Neural cell (in vitro differentiated cells): ENCODE measurements at regions not wholly inside any gene's neighbourhood (a gene's known extent, or its start where the extent isn't known, plus 50 kb on each side); places are given as distances from the start of the nearest gene placed in this dataset.

Source experiments
- H2AFZ ChIP-seq: fragments of 200-600, 300-800 bp; sonication (generic), shearing (Covaris generic); 2 replicates; pipeline ENCODE4 v1.6.0; 2014; ENCODE audit warnings: low read depth, mild to moderate bottlenecking, antibody characterized with exemption, low read length, moderate library complexity
- H3F3A ChIP-seq: fragments of 200-600 bp; shearing (Covaris generic); 2 replicates; pipeline ENCODE4 v1.6.1; 2016; ENCODE audit warnings: mild to moderate bottlenecking, moderate library complexity, mixed read lengths, antibody characterized with exemption, low read length; ENCODE audit not compliant: insufficient read depth, poor library complexity, severe bottlenecking
- H3K27ac ChIP-seq: fragments of 200-600, 300-800 bp; sonication (generic), shearing (Covaris generic); 2 replicates; pipeline ENCODE4 v1.5.1; 2014; ENCODE audit warnings: mild to moderate bottlenecking, low read length, moderate library complexity
- H3K27me3 ChIP-seq: fragments of 300-800, 200-600 bp; sonication (generic), shearing (Covaris generic); 2 replicates; pipeline ENCODE4 v1.6.0; 2014; ENCODE audit warnings: mild to moderate bottlenecking, low read depth, low read length, moderate library complexity; ENCODE audit not compliant: insufficient read depth
- H3K36me3 ChIP-seq: fragments of 300-800, 200-600 bp; sonication (generic), shearing (Covaris generic); 2 replicates; pipeline ENCODE4 v1.5.1; 2014; ENCODE audit warnings: mild to moderate bottlenecking, antibody characterized with exemption, low read length, moderate library complexity; ENCODE audit not compliant: insufficient read depth
- H3K4me2 ChIP-seq: fragments of 300-800, 200-600 bp; sonication (generic), shearing (Covaris generic); 2 replicates; pipeline ENCODE4 v1.6.0; 2014; ENCODE audit warnings: mild to moderate bottlenecking, low read length
- H3K4me3 ChIP-seq: fragments of 300-800, 200-600 bp; sonication (generic), shearing (Covaris generic); 2 replicates; pipeline ENCODE4 v1.5.1; 2014; ENCODE audit warnings: mild to moderate bottlenecking, low read length, moderate library complexity
- H3K79me2 ChIP-seq: fragments of 200-600 bp; shearing (Covaris generic); replicated peaks from 2 replicates; pipeline ENCODE4 v1.6.0; 2014; ENCODE audit warnings: mild to moderate bottlenecking, low read length, moderate library complexity; ENCODE audit not compliant: insufficient read depth
- H3K9ac ChIP-seq: fragments of 300-800, 200-600 bp; sonication (generic), shearing (Covaris generic); 2 replicates; pipeline ENCODE4 v1.6.1; 2016; ENCODE audit warnings: mild to moderate bottlenecking, low read length, mixed read lengths
- H3K9me2 ChIP-seq: fragments of 200-600 bp; shearing (Covaris generic); 2 replicates; pipeline ENCODE4 v1.6.1; 2016; ENCODE audit warnings: mild to moderate bottlenecking, low read length, mixed read lengths; ENCODE audit not compliant: insufficient read depth
- H3K9me3 ChIP-seq: fragments of 200-600, 300-800 bp; sonication (generic), shearing (Covaris generic); 2 replicates; pipeline ENCODE4 v1.6.1; 2016; ENCODE audit warnings: mild to moderate bottlenecking, mixed run types, low read length, moderate library complexity, mixed read lengths
- H4K20me1 ChIP-seq: fragments of 200-600 bp; shearing (Covaris generic); 2 replicates; pipeline ENCODE4 v1.6.1; 2016; ENCODE audit warnings: mild to moderate bottlenecking, mixed run types; ENCODE audit not compliant: insufficient read depth
- EP300 ChIP-seq: fragments of 450-650 bp; conservative IDR thresholded peaks from 2 replicates; pipeline ENCODE4 v1.6.1; 2014; ENCODE audit warnings: antibody characterized with exemption, mild to moderate bottlenecking, moderate library complexity; ENCODE audit not compliant: poor library complexity, severe bottlenecking
- MXI1 ChIP-seq: fragments of 450-650 bp; conservative IDR thresholded peaks from 2 replicates; pipeline ENCODE4 v1.6.1; 2014; ENCODE audit warnings: antibody characterized with exemption, mild to moderate bottlenecking; ENCODE audit not compliant: poor library complexity, severe bottlenecking
- RAD21 ChIP-seq: fragments of 450-650 bp; conservative IDR thresholded peaks from 2 replicates; pipeline ENCODE4 v1.6.1; 2014; ENCODE audit warnings: antibody characterized with exemption, mild to moderate bottlenecking, moderate library complexity
- TAF1 ChIP-seq: IDR thresholded peaks from 2 replicates; pipeline ENCODE4 v1.6.1; 2012; ENCODE audit warnings: low read depth
- TF ChIP-seq, protein P1 (sequence below): fragments of 450-650 bp; IDR thresholded peaks from 2 replicates; pipeline ENCODE4 v1.5.1; 2014; ENCODE audit warnings: antibody characterized with exemption, mild to moderate bottlenecking, moderate library complexity; ENCODE audit not compliant: poor library complexity, severe bottlenecking
- TF ChIP-seq, protein P2 (sequence below): IDR thresholded peaks from 2 replicates; pipeline ENCODE4 v1.6.1; 2012; ENCODE audit warnings: borderline replicate concordance

DNA sequence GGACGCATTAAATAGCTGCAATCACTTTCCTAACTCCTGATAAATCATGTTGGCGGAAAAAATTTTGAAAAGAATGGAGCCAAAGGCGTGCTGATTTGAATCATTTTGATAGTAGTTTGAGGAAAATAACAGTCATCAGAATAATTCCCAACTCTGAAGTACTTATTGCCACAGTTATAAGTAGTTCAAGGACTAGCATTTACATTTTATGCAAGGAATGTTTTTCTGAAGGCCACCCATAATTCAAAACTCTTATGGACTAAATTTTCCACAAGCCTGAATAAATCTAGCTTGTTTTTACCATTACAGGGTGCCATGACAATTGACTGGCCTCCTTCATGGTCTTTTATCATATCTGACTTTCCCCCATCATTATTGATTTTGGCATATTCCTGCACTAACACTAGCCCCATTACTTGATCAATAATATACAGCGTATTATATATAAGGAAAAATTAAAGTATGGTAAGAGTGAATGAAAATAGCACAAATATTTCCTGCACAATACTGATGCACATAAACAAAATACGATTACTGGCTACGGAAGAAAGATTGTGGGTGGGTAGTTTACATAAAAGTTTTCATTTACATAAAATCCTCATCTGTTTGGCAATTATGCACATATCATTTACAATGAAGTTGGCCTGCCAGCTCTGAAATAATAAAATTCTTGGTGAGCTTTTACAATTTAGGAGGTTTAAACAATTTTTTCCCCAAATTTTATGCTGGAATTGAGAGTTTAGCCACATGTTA lies 334.6 kb downstream of the ARL6IP6 start:
- Histone ChIP-seq H3K4me3 (no peak overlapping the region), H4K20me1 (no peaks in the 10 kb centered on the region), H3K79me2 (no peaks in the 10 kb centered on the region), H3K9me2 (no peaks in the 10 kb centered on the region), H3K27ac (no peak overlapping the region), H3K9ac (no peak overlapping the region), H3K36me3 (no peaks in the 10 kb centered on the region), H3K4me2 (no peak overlapping the region), H3K9me3 (no peaks in the 10 kb centered on the region), H3K27me3 (no peaks in the 10 kb centered on the region), H3F3A (no peaks in the 10 kb centered on the region), H2AFZ (no peak overlapping the region)
- TF ChIP-seq, protein P1, sequence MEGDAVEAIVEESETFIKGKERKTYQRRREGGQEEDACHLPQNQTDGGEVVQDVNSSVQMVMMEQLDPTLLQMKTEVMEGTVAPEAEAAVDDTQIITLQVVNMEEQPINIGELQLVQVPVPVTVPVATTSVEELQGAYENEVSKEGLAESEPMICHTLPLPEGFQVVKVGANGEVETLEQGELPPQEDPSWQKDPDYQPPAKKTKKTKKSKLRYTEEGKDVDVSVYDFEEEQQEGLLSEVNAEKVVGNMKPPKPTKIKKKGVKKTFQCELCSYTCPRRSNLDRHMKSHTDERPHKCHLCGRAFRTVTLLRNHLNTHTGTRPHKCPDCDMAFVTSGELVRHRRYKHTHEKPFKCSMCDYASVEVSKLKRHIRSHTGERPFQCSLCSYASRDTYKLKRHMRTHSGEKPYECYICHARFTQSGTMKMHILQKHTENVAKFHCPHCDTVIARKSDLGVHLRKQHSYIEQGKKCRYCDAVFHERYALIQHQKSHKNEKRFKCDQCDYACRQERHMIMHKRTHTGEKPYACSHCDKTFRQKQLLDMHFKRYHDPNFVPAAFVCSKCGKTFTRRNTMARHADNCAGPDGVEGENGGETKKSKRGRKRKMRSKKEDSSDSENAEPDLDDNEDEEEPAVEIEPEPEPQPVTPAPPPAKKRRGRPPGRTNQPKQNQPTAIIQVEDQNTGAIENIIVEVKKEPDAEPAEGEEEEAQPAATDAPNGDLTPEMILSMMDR: no peak
- TF ChIP-seq MXI1 (no peak), TAF1 (no peak), EP300 (no peak)
- TF ChIP-seq, protein P2, sequence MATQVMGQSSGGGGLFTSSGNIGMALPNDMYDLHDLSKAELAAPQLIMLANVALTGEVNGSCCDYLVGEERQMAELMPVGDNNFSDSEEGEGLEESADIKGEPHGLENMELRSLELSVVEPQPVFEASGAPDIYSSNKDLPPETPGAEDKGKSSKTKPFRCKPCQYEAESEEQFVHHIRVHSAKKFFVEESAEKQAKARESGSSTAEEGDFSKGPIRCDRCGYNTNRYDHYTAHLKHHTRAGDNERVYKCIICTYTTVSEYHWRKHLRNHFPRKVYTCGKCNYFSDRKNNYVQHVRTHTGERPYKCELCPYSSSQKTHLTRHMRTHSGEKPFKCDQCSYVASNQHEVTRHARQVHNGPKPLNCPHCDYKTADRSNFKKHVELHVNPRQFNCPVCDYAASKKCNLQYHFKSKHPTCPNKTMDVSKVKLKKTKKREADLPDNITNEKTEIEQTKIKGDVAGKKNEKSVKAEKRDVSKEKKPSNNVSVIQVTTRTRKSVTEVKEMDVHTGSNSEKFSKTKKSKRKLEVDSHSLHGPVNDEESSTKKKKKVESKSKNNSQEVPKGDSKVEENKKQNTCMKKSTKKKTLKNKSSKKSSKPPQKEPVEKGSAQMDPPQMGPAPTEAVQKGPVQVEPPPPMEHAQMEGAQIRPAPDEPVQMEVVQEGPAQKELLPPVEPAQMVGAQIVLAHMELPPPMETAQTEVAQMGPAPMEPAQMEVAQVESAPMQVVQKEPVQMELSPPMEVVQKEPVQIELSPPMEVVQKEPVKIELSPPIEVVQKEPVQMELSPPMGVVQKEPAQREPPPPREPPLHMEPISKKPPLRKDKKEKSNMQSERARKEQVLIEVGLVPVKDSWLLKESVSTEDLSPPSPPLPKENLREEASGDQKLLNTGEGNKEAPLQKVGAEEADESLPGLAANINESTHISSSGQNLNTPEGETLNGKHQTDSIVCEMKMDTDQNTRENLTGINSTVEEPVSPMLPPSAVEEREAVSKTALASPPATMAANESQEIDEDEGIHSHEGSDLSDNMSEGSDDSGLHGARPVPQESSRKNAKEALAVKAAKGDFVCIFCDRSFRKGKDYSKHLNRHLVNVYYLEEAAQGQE: no peak

DNA sequence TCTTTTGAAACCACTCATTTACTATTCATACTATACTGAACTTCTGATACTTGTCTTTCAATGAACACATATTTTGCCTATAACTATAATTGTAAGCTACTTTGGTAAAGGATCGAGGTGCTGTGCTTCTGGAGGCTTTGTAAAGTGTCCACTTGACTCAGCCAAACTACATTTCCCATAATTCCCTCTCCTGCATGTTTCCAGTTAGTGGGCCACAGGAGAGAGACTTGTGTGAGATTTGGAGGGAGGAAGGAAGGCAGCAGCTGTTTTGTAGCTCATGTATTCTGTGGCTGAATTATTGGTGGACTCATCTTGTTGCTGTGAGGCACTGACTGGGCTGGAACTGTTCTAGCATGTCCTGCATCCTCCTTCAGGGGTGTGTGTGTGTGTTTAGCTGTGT lies 328.8 kb downstream of the ARL6IP6 start:
- no peaks in the 10 kb centered on the region for H3K9me2 ChIP-seq
- H3K9me3 ChIP-seq: no peaks in the 10 kb centered on the region
- no peak overlapping the region for H2AFZ ChIP-seq
- H4K20me1 ChIP-seq: no peaks in the 10 kb centered on the region
- no peaks in the 10 kb centered on the region for H3F3A ChIP-seq
- TF ChIP-seq RAD21: no peak
- TF ChIP-seq, protein P1: no peak
- no peak for TF ChIP-seq MXI1
- no peak for TF ChIP-seq EP300
- H3K36me3 ChIP-seq: no peaks in the 10 kb centered on the region
- no peaks in the 10 kb centered on the region for H3K79me2 ChIP-seq
- H3K4me2 ChIP-seq: no peak overlapping the region
- H3K9ac ChIP-seq: no peak overlapping the region
- H3K27ac ChIP-seq: no peak overlapping the region
- no peak overlapping the region for H3K4me3 ChIP-seq
- H3K27me3 ChIP-seq: no peaks in the 10 kb centered on the region
